PC-3 (cell line): ENCODE measurements at regions not wholly inside any gene's neighbourhood (a gene's known extent, or its start where the extent isn't known, plus 50 kb on each side); places are given as distances from the start of the nearest gene placed in this dataset.

Source experiments
- ATAC-seq: fragments of 200-7000 bp; cut with Tn5 transposase; 2 replicates; pipeline ENCODE4 v1.9.1; 2020; ENCODE audit warnings: mild to moderate bottlenecking, moderate library complexity
- BruUV-seq: library from RNA; stranded (reverse); fragments of 400-500 nt; replicated peaks from 2 replicates; lab custom pipeline; 2021; lab: Mats Ljungman, UMichigan
- CTCF ChIA-PET: fragments of 300-600 bp; sonication (Branson Sonifier 250); formaldehyde crosslinking; loops from one replicate; lab custom pipeline; 2022; ENCODE audit warnings: antibody characterized with exemption; lab: Charles Lee
- POLR2A ChIA-PET: fragments of 300-600 bp; sonication (Branson Sonifier 250); formaldehyde crosslinking; loops from one replicate; lab custom pipeline; 2022; ENCODE audit warnings: antibody characterized with exemption; ENCODE audit not compliant: unreplicated experiment; lab: Charles Lee
- DNase-seq: peaks from one replicate; pipeline ENCODE4 v3.0.0-alpha.2; 2015
- H2AFZ ChIP-seq: fragments of 300-600 bp; sonication (generic); 2 replicates; pipeline ENCODE4 v1.6.0; 2016; ENCODE audit warnings: antibody characterized with exemption, low read length
- H3F3A ChIP-seq: fragments of 300-600 bp; sonication (generic); one replicate; pipeline ENCODE4 v1.6.0; 2017; ENCODE audit warnings: antibody characterized with exemption, low read length, control low read depth, mild to moderate bottlenecking; ENCODE audit not compliant: unreplicated experiment
- H3K27ac ChIP-seq: fragments of 300-600 bp; sonication (generic); 2 replicates; pipeline ENCODE4 v1.5.1; 2016; ENCODE audit warnings: mild to moderate bottlenecking, low read length
- H3K27me3 ChIP-seq: fragments of 300-600 bp; sonication (generic); 2 replicates; pipeline ENCODE4 v1.6.1; 2016; ENCODE audit warnings: low read length, mixed read lengths
- H3K36me3 ChIP-seq: fragments of 300-600 bp; sonication (generic); 2 replicates; pipeline ENCODE4 v1.6.1; 2016; ENCODE audit warnings: low read depth, mixed run types, low read length, mixed read lengths
- H3K4me1 ChIP-seq: fragments of 300-600 bp; sonication (generic); 2 replicates; pipeline ENCODE4 v1.5.1; 2016; ENCODE audit warnings: low read length; ENCODE audit not compliant: insufficient read depth
- H3K4me2 ChIP-seq: fragments of 300-600 bp; sonication (generic); 2 replicates; pipeline ENCODE4 v1.6.0; 2016; ENCODE audit warnings: low read length
- H3K4me3 ChIP-seq: fragments of 300-600 bp; sonication (generic); 2 replicates; pipeline ENCODE4 v1.5.1; 2016; ENCODE audit warnings: mild to moderate bottlenecking, low read length, mixed read lengths
- H3K79me2 ChIP-seq: fragments of 300-600 bp; sonication (generic); 2 replicates; pipeline ENCODE4 v1.6.1; 2017; ENCODE audit warnings: low read length, mixed read lengths
- H3K9ac ChIP-seq: fragments of 300-600 bp; sonication (generic); 2 replicates; pipeline ENCODE4 v1.6.0; 2016; ENCODE audit warnings: mild to moderate bottlenecking, low read length
- H3K9me2 ChIP-seq: fragments of 300-600 bp; sonication (generic); replicated peaks from 2 replicates; pipeline ENCODE4 v1.6.1; 2016; ENCODE audit warnings: mixed run types, low read length, mixed read lengths
- H3K9me3 ChIP-seq: fragments of 300-600 bp; sonication (generic); 2 replicates; pipeline ENCODE4 v1.6.1; 2016; ENCODE audit warnings: low read length, mixed read lengths
- H4K20me1 ChIP-seq: fragments of 300-600 bp; sonication (generic); 2 replicates; pipeline ENCODE4 v1.6.1; 2016; ENCODE audit warnings: low read length, mixed read lengths
- EZH2 ChIP-seq: fragments of 300-600 bp; sonication (generic); IDR thresholded peaks from one replicate; pipeline ENCODE4 v1.6.1; 2017; ENCODE audit warnings: antibody characterized with exemption, mild to moderate bottlenecking, low read length; ENCODE audit not compliant: unreplicated experiment
- EZH2phosphoT487 ChIP-seq: fragments of 300-600 bp; sonication (generic); IDR thresholded peaks from 2 replicates; pipeline ENCODE4 v1.6.1; 2018; ENCODE audit warnings: mild to moderate bottlenecking, antibody characterized with exemption, low read length, borderline replicate concordance
- intact Hi-C: fragments of 100-400 bp; cut with micrococcal nuclease; formaldehyde crosslinking; loops from 2 replicates; pipeline ENCODE4 v1.9.0; 2023
- TF ChIP-seq, protein P1 (sequence below): fragments of 300-600 bp; sonication (generic); conservative IDR thresholded peaks from 2 replicates; pipeline ENCODE4 v1.5.1; 2017; ENCODE audit warnings: antibody characterized with exemption, low read depth, mild to moderate bottlenecking, low read length

DNA sequence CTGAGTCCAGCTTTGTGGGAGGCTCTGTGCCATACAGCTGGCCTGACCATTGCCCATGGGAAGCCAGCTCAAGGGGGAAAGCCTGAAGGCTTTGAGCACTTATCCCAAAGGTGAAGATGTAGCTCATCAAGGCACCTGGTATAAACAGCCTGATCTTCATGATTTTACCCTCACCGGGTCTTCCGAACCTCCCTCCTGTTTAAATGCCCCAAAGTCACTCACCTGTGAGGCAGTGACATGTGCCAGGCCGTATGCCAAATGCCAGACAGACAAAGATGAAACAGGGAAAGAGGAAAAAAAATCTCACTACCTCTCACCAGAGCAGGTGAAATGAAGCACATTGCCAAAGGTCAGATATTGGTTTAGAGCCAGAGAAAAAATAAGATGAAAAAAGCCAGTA is 62.8 kb upstream of the ITSN2 start:
- TF ChIP-seq EZH2phosphoT487, result no peak
- ChIA-PET POLR2A (no interaction called here), CTCF (interaction anchor here (0.6 to 1.0 kb wide), 3 partner anchors 64 to 329 kb away, joined by 3 to 4 read pairs (median 3); partner anchors contain the start of gene NCOA1)
- H3K4me2 ChIP-seq, result no peak overlapping the region
- intact Hi-C loops, result no loop called here
- no peaks in the 10 kb centered on the region for H3K79me2 ChIP-seq
- H3K4me3 ChIP-seq, result no peak overlapping the region
- no peaks in the 10 kb centered on the region for H3K9me3 ChIP-seq
- no TSS peak for BruUV-seq
- no peak for ATAC-seq
- no peak overlapping the region for H3K27ac ChIP-seq
- H3F3A ChIP-seq, result no peaks in the 10 kb centered on the region
- H2AFZ ChIP-seq, result peak overlapping the region; percentile 29; the same call in 1 of the 2 replicates
- H3K9me2 ChIP-seq, result no peaks in the 10 kb centered on the region
- H3K4me1 ChIP-seq, result no peaks in the 10 kb centered on the region
- H3K27me3 ChIP-seq, result no peaks in the 10 kb centered on the region
- DNase-seq, result no peak
- no peaks in the 10 kb centered on the region for H3K36me3 ChIP-seq
- no peaks in the 10 kb centered on the region for H4K20me1 ChIP-seq
- H3K9ac ChIP-seq, result no peak overlapping the region

DNA sequence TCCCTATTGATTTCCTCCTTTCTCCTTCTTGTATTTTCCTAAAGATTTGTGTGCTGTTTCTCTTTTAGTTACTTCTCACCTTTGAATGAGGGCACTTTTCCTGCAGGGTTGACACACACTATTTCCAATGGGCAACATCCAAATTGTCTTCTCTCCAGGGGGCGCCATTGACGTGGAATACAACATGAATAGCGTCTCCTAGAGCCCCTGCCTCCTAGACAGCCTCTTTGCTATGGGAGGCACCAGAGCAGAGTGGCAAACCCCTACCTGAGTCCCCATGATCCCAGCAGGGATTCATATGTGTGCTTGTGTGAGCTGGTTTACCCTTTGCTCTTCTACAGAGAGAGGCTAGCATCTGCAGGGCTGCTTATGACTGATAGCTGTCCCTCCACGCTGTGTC is 61.3 kb upstream of the ITSN2 start:
- TF ChIP-seq EZH2 (no peak), EZH2phosphoT487 (no peak)
- TF ChIP-seq, protein P1, sequence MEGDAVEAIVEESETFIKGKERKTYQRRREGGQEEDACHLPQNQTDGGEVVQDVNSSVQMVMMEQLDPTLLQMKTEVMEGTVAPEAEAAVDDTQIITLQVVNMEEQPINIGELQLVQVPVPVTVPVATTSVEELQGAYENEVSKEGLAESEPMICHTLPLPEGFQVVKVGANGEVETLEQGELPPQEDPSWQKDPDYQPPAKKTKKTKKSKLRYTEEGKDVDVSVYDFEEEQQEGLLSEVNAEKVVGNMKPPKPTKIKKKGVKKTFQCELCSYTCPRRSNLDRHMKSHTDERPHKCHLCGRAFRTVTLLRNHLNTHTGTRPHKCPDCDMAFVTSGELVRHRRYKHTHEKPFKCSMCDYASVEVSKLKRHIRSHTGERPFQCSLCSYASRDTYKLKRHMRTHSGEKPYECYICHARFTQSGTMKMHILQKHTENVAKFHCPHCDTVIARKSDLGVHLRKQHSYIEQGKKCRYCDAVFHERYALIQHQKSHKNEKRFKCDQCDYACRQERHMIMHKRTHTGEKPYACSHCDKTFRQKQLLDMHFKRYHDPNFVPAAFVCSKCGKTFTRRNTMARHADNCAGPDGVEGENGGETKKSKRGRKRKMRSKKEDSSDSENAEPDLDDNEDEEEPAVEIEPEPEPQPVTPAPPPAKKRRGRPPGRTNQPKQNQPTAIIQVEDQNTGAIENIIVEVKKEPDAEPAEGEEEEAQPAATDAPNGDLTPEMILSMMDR, result peak; percentile 82
- POLR2A ChIA-PET, result interaction anchor here (0.6 kb wide), 1 partner anchor 106 kb away, joined by 13 read pairs; no protein-coding TSS in a partner anchor
- Histone ChIP-seq H3K9me3 (no peaks in the 10 kb centered on the region), H3F3A (no peaks in the 10 kb centered on the region), H3K9ac (no peak overlapping the region), H3K4me2 (no peak overlapping the region), H2AFZ (0 out of 2 replicates have a peak overlapping the region, but pooled peaks have one; percentile 20), H3K27me3 (no peaks in the 10 kb centered on the region), H3K79me2 (no peaks in the 10 kb centered on the region), H4K20me1 (no peaks in the 10 kb centered on the region), H3K27ac (no peak overlapping the region), H3K4me3 (no peak overlapping the region), H3K9me2 (no peaks in the 10 kb centered on the region), H3K4me1 (no peaks in the 10 kb centered on the region), H3K36me3 (no peaks in the 10 kb centered on the region)
- DNase-seq, result peak; percentile 73
- intact Hi-C loops, result no loop called here
- ATAC-seq, result peak; percentile 83
- CTCF ChIA-PET, result no interaction called here
- no TSS peak for BruUV-seq

DNA sequence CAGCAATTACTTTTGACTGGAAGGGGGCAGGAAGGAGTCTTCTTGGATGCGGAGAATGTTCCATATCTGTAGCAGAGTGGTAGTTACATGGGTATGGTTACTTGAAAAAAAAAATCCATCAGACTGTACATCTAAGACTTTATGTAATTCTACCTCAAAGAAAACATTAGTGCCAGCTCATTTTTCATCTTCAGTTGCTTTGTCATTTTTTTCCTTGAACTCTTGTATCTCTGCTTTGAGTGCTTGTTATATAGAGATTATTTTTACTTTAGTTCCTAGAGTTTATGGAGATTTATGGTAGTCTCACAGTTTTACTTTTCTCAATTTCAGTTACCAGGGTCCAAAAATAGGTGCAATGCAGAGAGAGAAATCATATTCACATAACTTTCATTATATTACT is 60.0 kb upstream of the ITSN2 start:
- no peak for DNase-seq
- no TSS peak for BruUV-seq
- Histone ChIP-seq H3K9ac (no peak overlapping the region), H3K79me2 (no peaks in the 10 kb centered on the region), H3K9me3 (no peaks in the 10 kb centered on the region), H3K4me3 (no peak overlapping the region), H3F3A (no peaks in the 10 kb centered on the region), H3K27me3 (no peaks in the 10 kb centered on the region), H4K20me1 (no peaks in the 10 kb centered on the region), H2AFZ (no peak overlapping the region), H3K4me1 (no peaks in the 10 kb centered on the region), H3K27ac (no peak overlapping the region), H3K4me2 (no peak overlapping the region), H3K9me2 (no peaks in the 10 kb centered on the region), H3K36me3 (no peaks in the 10 kb centered on the region)
- TF ChIP-seq EZH2phosphoT487 (no peak), EZH2 (no peak)
- TF ChIP-seq, protein P1, result no peak
- intact Hi-C loops, result no loop called here
- POLR2A ChIA-PET, result no interaction called here
- no peak for ATAC-seq
- CTCF ChIA-PET, result no interaction called here
